DND-41 (cell line): ENCODE measurements at regions not wholly inside any gene's neighbourhood (a gene's known extent, or its start where the extent isn't known, plus 50 kb on each side); places are given as distances from the start of the nearest gene placed in this dataset.

Source experiments
- ATAC-seq: fragments of 200-7000 bp; cut with Tn5 transposase; 3 replicates; pipeline ENCODE4 v1.9.1; 2021; ENCODE audit warnings: low read depth; ENCODE audit not compliant: insufficient read depth
- DNase-seq: peaks from one replicate; pipeline ENCODE4 v3.0.0-alpha.2; 2020
- H2AFZ ChIP-seq: 2 replicates; pipeline ENCODE4 v1.6.0; 2012; ENCODE audit warnings: low read depth, low read length
- H3K27ac ChIP-seq: 2 replicates; pipeline ENCODE4 v1.5.1; 2012; ENCODE audit warnings: low read length, inconsistent platforms
- H3K27me3 ChIP-seq: fragments of 200-600 bp; sonication (generic); 2 replicates; pipeline ENCODE4 v1.6.0; 2012; ENCODE audit warnings: low read length, mild to moderate bottlenecking, inconsistent platforms; ENCODE audit not compliant: insufficient read depth, poor library complexity
- H3K36me3 ChIP-seq: 2 replicates; pipeline ENCODE4 v1.5.1; 2012; ENCODE audit warnings: low read length, inconsistent platforms; ENCODE audit not compliant: insufficient read depth
- H3K4me1 ChIP-seq: 2 replicates; pipeline ENCODE4 v1.5.1; 2012; ENCODE audit warnings: mild to moderate bottlenecking, low read length; ENCODE audit not compliant: insufficient read depth
- H3K4me2 ChIP-seq: 2 replicates; pipeline ENCODE4 v1.6.0; 2012; ENCODE audit warnings: mild to moderate bottlenecking, moderate library complexity, low read length, inconsistent platforms; ENCODE audit not compliant: insufficient read depth
- H3K4me3 ChIP-seq, 2 experiments: fragments of 200-600 bp in 1 of 2; shearing (Covaris generic) in 1 of 2; 2 replicates each; pipeline ENCODE4 v1.5.1; 2012 to 2016; ENCODE audit warnings: inconsistent platforms in 2 of 2, low read length in 2 of 2, mild to moderate bottlenecking in 2 of 2, low read depth in 1 of 2, moderate library complexity in 1 of 2
- H3K79me2 ChIP-seq: 2 replicates; pipeline ENCODE4 v1.6.0; 2012; ENCODE audit warnings: low read length, inconsistent platforms; ENCODE audit not compliant: insufficient read depth
- H3K9ac ChIP-seq: 2 replicates; pipeline ENCODE4 v1.6.0; 2012; ENCODE audit warnings: low read depth, mild to moderate bottlenecking, inconsistent platforms, low read length, moderate library complexity
- H3K9me3 ChIP-seq: 2 replicates; pipeline ENCODE4 v1.5.1; 2012; ENCODE audit warnings: low read length, moderate library complexity, mild to moderate bottlenecking, inconsistent platforms; ENCODE audit not compliant: insufficient read depth, severe bottlenecking
- H4K20me1 ChIP-seq: 2 replicates; pipeline ENCODE4 v1.6.0; 2012; ENCODE audit warnings: low read length; ENCODE audit not compliant: insufficient read depth
- EZH2 ChIP-seq: IDR thresholded peaks from 3 replicates; pipeline ENCODE4 v1.6.1; 2012; ENCODE audit warnings: borderline replicate concordance, low read depth, mild to moderate bottlenecking, moderate library complexity, low read length, inconsistent platforms; ENCODE audit not compliant: severe bottlenecking
- TF ChIP-seq, protein P1 (sequence below): IDR thresholded peaks from 2 replicates; pipeline ENCODE4 v1.5.1; 2012; ENCODE audit warnings: borderline replicate concordance, low read length, moderate library complexity, mild to moderate bottlenecking; ENCODE audit not compliant: poor library complexity, severe bottlenecking; ENCODE audit errors: extremely low read depth

DNA sequence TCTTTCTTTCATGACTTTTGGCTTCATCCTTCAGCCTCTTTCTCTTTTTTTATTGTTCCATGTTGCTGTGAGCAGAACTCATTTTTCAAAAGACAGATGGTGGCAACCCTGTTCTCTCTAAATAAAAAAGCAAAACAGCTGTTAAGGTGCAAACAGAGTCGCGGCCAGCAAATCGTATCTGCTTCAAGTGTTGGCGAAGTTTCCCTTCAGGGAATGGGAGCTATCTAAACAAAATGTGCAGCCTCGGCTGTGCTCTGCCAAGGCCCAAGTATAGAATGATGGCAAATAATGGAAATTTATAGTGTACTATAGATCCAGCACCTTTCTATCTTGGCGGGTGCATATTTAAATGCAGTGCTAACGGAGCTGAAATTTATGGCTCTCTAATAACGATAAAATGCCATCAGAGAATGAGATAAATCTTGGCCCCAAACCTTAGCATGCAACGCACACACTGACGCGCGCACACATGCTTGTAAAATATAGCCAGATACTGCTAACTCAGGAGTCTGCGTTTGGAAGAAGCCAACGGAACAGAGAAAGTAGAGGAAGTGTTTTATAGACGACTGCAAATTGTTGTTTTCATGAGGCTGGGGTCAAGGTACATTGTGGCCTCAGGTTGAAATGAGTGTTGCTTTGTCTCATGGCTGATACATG lies 315.5 kb upstream of the RBFOX1 start:
- Histone ChIP-seq H3K27ac (no peak overlapping the region), H3K4me2 (no peak overlapping the region), H3K4me3 (no peak overlapping the region), H4K20me1 (no peaks in the 10 kb centered on the region; the same call in 1 of the 2 replicates), H3K27me3 (no peaks in the 10 kb centered on the region), H3K9ac (no peak overlapping the region), H3K9me3 (no peaks in the 10 kb centered on the region), H3K4me1 (no peaks in the 10 kb centered on the region), H3K79me2 (no peaks in the 10 kb centered on the region), H3K36me3 (no peaks in the 10 kb centered on the region), H2AFZ (no peak overlapping the region)
- TF ChIP-seq, protein P1, sequence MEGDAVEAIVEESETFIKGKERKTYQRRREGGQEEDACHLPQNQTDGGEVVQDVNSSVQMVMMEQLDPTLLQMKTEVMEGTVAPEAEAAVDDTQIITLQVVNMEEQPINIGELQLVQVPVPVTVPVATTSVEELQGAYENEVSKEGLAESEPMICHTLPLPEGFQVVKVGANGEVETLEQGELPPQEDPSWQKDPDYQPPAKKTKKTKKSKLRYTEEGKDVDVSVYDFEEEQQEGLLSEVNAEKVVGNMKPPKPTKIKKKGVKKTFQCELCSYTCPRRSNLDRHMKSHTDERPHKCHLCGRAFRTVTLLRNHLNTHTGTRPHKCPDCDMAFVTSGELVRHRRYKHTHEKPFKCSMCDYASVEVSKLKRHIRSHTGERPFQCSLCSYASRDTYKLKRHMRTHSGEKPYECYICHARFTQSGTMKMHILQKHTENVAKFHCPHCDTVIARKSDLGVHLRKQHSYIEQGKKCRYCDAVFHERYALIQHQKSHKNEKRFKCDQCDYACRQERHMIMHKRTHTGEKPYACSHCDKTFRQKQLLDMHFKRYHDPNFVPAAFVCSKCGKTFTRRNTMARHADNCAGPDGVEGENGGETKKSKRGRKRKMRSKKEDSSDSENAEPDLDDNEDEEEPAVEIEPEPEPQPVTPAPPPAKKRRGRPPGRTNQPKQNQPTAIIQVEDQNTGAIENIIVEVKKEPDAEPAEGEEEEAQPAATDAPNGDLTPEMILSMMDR, result no peak
- TF ChIP-seq EZH2, result no peak
- DNase-seq, result no peak
- ATAC-seq, result no peak

DNA sequence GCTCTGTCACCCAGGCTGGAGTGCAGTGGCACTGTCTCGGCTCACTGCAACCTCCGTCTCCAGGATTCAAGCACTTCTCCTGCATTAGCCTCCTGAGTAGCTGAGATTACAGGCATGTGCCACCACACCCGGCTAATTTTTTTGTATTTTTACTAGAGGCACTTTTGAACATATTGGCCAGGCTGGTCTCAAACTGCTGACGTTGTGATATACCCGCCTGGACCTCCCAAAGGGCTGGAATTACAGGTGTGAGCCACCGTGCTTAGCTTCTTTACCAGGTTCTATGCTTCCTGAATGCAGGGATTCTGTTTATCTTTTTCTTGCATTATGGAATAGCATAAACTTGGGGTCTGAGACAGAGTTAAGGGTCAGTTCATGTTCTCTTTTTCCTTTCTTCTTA lies 317.9 kb upstream of the RBFOX1 start:
- Histone ChIP-seq H3K4me3 (no peak overlapping the region), H4K20me1 (no peaks in the 10 kb centered on the region; the same call in 1 of the 2 replicates), H3K9me3 (no peaks in the 10 kb centered on the region), H3K27ac (no peak overlapping the region), H3K79me2 (no peaks in the 10 kb centered on the region), H3K9ac (no peak overlapping the region), H3K4me1 (no peaks in the 10 kb centered on the region), H3K36me3 (no peaks in the 10 kb centered on the region), H2AFZ (no peak overlapping the region), H3K27me3 (no peaks in the 10 kb centered on the region), H3K4me2 (no peak overlapping the region)
- TF ChIP-seq EZH2, result no peak
- TF ChIP-seq, protein P1, result no peak
- DNase-seq, result no peak
- ATAC-seq, result no peak

DNA sequence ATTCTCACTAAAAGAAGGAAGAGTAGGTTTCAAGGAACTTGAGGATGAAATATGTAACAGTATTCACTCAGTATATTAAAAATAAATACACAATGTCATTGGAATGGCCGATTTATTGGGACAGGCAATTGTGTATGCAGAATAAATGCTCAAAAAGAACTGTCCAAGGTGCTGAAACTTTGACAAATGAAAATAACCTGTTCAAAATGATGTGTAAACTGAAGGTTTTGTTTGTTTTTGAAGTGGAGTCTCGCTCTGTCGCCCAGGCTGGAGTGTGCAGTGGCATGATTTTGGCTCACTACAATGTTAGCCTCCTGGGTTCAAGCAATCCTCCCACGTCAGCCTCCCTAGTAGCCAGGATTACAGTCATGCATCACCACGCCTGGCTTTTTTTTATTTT lies 318.7 kb upstream of the RBFOX1 start:
- ATAC-seq (no peak), DNase-seq (no peak)
- Histone ChIP-seq H3K9me3 (no peaks in the 10 kb centered on the region), H3K79me2 (no peaks in the 10 kb centered on the region), H3K4me2 (no peak overlapping the region), H3K36me3 (no peaks in the 10 kb centered on the region), H3K9ac (no peak overlapping the region), H3K27me3 (no peaks in the 10 kb centered on the region), H3K4me1 (no peaks in the 10 kb centered on the region), H4K20me1 (no peaks in the 10 kb centered on the region; the same call in 1 of the 2 replicates), H2AFZ (no peak overlapping the region), H3K27ac (no peak overlapping the region), H3K4me3 (no peak overlapping the region)
- TF ChIP-seq, protein P1, result no peak
- TF ChIP-seq EZH2, result no peak
